Muscle of leg (tissue), 3 donors: ENCODE measurements at regions not wholly inside any gene's neighbourhood (a gene's known extent, or its start where the extent isn't known, plus 50 kb on each side); places are given as distances from the start of the nearest gene placed in this dataset.
"Not testable (repeated sequence)": the region's sequence is repeated elsewhere in the genome, so short reads cannot be mapped to it uniquely, and the experiment has no call there.

Source experiments
- DNase-seq: peaks from one replicate; pipeline ENCODE4 v3.0.0; 2013
- H3K27ac ChIP-seq: one replicate; pipeline ENCODE4 v1.5.1; 2013; ENCODE audit warnings: mild to moderate bottlenecking, low read length, control low read depth
- H3K27me3 ChIP-seq: one replicate; pipeline ENCODE4 v1.6.1; 2013; ENCODE audit warnings: low read length; ENCODE audit not compliant: control insufficient read depth, insufficient read depth
- H3K36me3 ChIP-seq: one replicate; pipeline ENCODE4 v1.6.1; 2013; ENCODE audit warnings: low read length; ENCODE audit not compliant: control insufficient read depth, insufficient read depth
- H3K4me1 ChIP-seq: one replicate; pipeline ENCODE4 v1.6.1; 2013; ENCODE audit warnings: low read length; ENCODE audit not compliant: control insufficient read depth, insufficient read depth
- H3K4me3 ChIP-seq: one replicate; pipeline ENCODE4 v1.5.1; 2013; ENCODE audit warnings: low read length, control low read depth
- H3K9me3 ChIP-seq: replicated peaks from 2 replicates; pipeline ENCODE4 v1.6.1; 2013; ENCODE audit warnings: low read depth, low read length; ENCODE audit not compliant: control insufficient read depth
- WGBS: methylation state at CpG from one replicate; pipeline ENCODE4 v1.1.5; 2013; ENCODE audit warnings: missing lambda C conversion rate; ENCODE audit not compliant: insufficient coverage; 5-methylcytosine and 5-hydroxymethylcytosine counted together

DNA sequence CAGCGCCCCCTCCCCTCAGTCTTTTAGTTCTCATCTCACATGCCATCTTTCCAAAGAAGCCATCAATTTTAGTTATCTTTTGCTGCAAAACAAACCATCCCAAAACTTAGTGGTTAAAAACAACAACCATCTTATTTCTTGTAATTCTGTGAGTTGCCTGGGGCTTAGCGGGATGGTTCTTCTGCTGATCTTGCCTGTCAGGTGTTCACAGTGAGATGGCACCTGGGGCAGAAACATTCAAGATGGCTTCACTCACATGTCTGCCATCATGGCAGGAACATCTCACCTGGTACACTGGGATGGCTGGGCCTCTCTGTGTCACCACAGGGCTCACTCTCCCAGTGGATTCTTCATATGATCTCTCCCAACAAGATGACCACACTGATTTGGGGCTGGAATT is 67.6 kb upstream of the KCNK12 start:
- Histone ChIP-seq H3K27ac (no peak overlapping the region), H3K4me1 (no peaks in the 10 kb centered on the region), H3K4me3 (no peak overlapping the region), H3K36me3 (no peaks in the 10 kb centered on the region), H3K9me3 (no peaks in the 10 kb centered on the region), H3K27me3 (peaks cover 2% of the 10 kb centered on the region)
- 94% methylated on average over 2 of the region's 2 CpGs for WGBS
- DNase-seq, result no peak

DNA sequence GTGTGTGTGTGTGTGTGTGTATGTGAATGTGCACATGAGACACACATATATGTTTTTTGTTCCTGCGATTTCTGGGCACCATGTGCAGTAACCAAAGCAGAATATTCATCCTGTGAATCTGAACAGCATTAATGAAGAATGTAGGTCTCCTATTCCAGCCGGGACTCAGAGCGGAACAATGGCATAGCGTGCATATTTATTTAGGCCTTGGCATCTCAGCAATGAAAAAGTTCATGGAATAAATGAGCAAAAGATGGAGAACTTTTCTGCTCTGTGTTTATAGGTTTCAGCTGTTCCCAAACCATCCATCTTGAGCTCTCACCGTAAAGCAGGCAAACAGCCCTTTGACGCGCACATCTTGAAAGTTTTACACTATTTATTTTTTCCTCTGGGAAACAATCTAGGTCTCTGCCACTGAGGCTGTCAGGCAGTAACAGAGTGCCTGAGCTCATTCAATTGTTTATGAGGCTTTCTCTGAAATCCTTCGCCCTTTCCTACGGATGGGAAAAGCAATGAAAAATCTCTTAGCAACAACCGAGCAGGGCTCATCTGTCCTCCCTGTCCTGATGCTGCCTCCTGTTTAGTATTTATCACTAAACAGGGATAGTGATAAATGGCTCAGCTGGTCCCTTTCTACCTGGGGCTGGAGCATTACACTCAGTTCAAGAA is 65.9 kb upstream of the KCNK12 start:
- H3K9me3 ChIP-seq, result no peaks in the 10 kb centered on the region
- DNase-seq, result peak; percentile 32
- no peak overlapping the region for H3K27ac ChIP-seq
- H3K27me3 ChIP-seq, result peaks cover 2% of the 10 kb centered on the region
- WGBS, result 30% methylated on average over 8 of the region's 10 CpGs
- no peak overlapping the region for H3K4me3 ChIP-seq
- H3K36me3 ChIP-seq, result no peaks in the 10 kb centered on the region
- H3K4me1 ChIP-seq, result no peaks in the 10 kb centered on the region

DNA sequence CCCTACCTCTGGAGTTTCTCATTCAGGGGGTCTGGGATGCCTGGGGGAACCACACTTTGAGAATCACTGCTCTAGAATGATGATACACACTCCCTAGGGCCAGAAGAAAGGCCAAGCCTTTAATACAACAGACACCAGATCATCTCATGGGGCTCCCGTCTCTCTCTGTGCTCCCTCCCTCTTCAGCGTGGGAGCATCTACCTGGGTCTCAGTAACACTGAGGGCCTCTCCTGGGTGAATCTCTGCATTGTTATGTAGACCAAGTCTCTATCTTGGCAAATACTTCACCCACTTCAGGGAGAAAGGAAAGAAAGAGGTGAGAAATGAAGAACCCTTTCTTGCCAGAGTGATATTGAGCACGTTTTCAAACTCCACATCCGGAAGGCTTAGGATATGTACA is 65.4 kb upstream of the KCNK12 start:
- Histone ChIP-seq H3K9me3 (no peaks in the 10 kb centered on the region), H3K4me1 (no peaks in the 10 kb centered on the region), H3K36me3 (no peaks in the 10 kb centered on the region), H3K4me3 (no peak overlapping the region), H3K27ac (no peak overlapping the region), H3K27me3 (peaks cover 2% of the 10 kb centered on the region)
- no CpG with 5 or more reads among the region's 4 CpGs for WGBS
- no peak for DNase-seq

DNA sequence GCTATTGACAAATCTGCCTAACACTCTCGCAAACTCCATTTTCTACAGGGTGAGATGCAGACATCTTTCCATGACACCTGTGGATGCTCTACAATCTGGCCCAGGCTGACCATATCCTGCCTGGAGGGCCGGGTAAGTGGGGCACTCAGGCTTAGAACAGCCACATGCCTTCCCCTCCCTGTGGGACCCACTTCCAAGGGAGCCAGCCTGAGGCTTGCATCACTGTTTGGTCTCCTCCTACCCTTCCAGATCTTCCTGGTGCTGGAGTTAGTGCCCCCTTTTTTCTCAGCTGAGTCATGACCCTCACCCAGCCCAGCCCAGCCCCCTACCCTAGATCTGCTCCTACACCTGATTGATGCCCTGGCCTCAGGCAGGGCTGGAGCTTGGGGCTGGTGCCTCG is 62.0 kb upstream of the KCNK12 start:
- H3K4me1 ChIP-seq, result no peaks in the 10 kb centered on the region
- no peak for DNase-seq
- WGBS, result 42% methylated on average over 2 of the region's 3 CpGs
- no peaks in the 10 kb centered on the region for H3K9me3 ChIP-seq
- H3K36me3 ChIP-seq, result no peaks in the 10 kb centered on the region
- H3K27me3 ChIP-seq, result peaks cover under 1% of the 10 kb centered on the region
- H3K27ac ChIP-seq, result no peak overlapping the region
- no peak overlapping the region for H3K4me3 ChIP-seq

DNA sequence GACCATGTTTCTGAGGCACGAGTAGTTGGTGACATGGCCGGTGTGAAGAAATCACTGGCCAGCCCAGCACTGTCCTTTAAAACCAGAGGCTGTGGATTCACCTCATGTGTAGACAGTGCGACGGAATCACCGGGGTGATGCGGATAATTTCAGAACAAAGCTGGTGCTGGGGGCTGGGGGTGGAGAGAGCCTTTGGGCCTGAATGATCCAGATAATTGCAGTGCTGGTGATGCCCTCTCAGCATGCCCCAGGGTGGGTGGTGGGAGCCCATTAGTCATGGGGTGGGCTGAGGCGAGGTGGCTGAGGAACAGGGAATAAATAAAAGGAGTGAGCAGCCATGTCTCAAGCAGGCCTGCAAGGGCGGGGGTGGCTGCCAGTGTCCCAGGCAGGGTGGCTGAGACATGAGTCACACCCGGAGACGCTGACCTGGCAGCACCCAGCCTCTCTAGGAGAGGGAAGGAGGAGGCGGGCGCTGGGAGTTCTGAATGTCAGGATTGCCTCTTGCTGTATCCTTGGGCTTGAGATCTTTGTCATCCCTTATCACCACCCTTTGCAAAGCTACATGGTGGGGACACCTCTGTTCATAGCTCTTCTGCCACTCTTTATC is 61.1 kb upstream of the KCNK12 start:
- Histone ChIP-seq H3K27me3 (no peaks in the 10 kb centered on the region), H3K27ac (no peak overlapping the region), H3K4me3 (no peak overlapping the region), H3K4me1 (no peaks in the 10 kb centered on the region), H3K9me3 (no peaks in the 10 kb centered on the region), H3K36me3 (no peaks in the 10 kb centered on the region)
- 95% methylated on average over 8 of the region's 12 CpGs for WGBS
- DNase-seq, result no peak

DNA sequence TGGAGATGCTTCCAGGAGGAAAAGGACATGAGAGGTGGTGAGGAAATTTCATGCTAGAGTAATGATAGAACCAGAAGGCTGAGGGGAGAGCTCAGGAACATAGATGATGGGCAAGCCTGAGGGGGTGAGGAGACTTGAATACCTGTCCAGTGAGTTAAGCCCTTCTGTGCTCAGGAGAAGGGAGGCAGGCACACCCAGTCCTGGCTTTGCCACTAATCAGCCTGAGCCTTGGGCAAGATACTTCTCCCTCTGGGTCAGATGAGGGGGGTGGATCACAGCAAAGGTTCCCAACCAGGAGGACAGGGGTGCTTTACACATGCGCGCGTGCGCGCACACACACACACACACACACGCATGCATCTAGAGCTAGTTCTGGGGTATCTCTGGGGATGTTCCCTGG is 60.5 kb upstream of the KCNK12 start:
- Histone ChIP-seq H3K9me3 (no peaks in the 10 kb centered on the region), H3K27ac (no peak overlapping the region), H3K4me1 (no peaks in the 10 kb centered on the region), H3K27me3 (no peaks in the 10 kb centered on the region), H3K36me3 (no peaks in the 10 kb centered on the region), H3K4me3 (no peak overlapping the region)
- WGBS, result no CpG with 5 or more reads among the region's 6 CpGs
- no peak for DNase-seq

DNA sequence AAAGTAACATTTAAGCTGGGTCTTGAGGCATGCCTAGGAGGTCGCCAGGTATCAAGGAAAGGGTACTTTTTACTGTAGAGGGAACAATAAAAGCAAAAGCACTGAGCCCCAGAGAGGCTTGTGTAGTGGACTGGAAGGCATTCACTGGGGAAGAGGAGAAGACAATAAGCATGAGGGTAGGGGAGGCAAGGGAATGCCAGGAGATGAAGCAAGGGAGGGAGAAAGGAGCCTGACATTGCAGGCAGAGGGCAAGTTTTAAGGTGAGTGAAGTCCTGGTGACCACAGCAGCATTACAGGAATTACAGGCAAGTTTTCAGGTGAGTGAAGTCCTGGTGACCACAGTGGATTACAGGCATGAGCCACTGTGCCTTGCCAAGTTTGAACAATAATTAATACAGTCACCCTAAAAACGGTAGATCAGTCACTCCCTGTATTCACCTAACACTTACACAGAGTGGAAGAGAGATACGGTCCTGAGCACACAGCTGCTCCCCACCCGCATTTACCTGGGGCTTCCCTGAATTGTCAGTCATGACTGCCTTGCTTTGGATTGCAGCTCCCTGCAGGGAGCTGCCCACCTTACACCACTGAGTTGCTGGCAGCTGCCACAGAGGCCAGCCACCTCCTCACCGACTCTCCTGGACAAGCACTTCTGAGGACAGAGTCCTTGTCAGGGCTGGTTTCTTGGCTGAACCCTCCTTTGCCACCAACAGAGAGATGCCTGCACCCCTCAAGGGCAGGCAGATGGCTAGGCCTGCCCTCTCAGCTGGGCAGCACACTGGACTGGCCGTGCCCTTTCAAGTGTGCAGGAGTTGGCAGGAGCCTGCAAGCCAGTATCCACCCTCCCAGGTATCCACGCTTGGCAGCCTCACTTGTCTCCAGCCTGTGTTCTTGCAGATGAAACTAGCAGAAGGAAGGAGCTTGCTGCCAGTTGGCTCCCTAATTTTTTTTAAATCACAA is 59.0 kb upstream of the KCNK12 start:
- H3K9me3 ChIP-seq, result no peaks in the 10 kb centered on the region
- no peaks in the 10 kb centered on the region for H3K4me1 ChIP-seq
- no peaks in the 10 kb centered on the region for H3K36me3 ChIP-seq
- DNase-seq, result no peak
- H3K27me3 ChIP-seq, result no peaks in the 10 kb centered on the region
- H3K4me3 ChIP-seq, result no peak overlapping the region
- 62% methylated on average over 6 of the region's 7 CpGs for WGBS
- no peak overlapping the region for H3K27ac ChIP-seq

DNA sequence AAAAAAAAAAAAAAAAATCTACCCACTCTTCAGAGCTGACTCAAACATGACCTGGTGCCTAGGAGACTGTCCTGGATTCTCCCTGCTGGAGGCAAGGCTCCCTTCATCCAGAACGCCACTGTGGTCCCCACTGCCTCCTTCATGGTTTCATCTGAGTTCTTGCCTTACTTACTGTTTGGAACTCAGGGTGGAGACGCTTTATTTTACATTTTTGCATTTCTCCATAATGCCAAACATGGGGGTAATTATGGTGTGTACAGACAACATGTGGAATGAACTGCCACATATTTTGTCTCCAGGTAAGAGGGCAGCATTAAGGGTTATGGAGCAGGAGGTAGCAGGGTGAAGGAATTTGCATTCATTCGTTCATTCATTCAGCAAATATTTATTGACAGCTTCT is 58.1 kb upstream of the KCNK12 start:
- Histone ChIP-seq H3K27me3 (no peaks in the 10 kb centered on the region), H3K4me3 (no peak overlapping the region), H3K27ac (no peak overlapping the region), H3K4me1 (no peaks in the 10 kb centered on the region), H3K9me3 (no peaks in the 10 kb centered on the region), H3K36me3 (no peaks in the 10 kb centered on the region)
- DNase-seq, result no peak
- 86% methylated on average over 1 of the region's 3 CpGs for WGBS

DNA sequence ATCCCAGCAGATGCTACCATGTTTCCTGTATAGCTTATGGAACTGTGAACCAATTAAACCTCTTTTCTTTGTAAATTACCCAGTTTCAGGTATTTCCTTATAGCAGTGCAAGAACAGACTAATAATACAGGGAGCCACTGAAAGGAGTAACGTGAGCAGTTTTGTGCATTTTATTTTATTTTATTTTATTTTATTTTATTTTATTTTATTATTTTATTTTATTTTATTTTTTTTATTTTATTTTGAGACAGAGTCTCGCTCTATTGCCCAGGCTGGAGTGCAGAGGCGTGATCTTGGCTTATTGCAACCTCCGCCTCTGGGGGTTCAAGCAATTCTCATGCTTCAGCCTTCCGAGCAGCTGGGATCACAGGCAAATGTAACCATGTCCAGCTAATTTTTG is 55.9 kb upstream of the KCNK12 start:
- Histone ChIP-seq H3K4me3 (no peak overlapping the region), H3K4me1 (no peaks in the 10 kb centered on the region), H3K27ac (no peak overlapping the region), H3K36me3 (no peaks in the 10 kb centered on the region), H3K27me3 (no peaks in the 10 kb centered on the region), H3K9me3 (no peaks in the 10 kb centered on the region)
- no peak for DNase-seq
- 88% methylated on average over 4 of the region's 5 CpGs for WGBS

DNA sequence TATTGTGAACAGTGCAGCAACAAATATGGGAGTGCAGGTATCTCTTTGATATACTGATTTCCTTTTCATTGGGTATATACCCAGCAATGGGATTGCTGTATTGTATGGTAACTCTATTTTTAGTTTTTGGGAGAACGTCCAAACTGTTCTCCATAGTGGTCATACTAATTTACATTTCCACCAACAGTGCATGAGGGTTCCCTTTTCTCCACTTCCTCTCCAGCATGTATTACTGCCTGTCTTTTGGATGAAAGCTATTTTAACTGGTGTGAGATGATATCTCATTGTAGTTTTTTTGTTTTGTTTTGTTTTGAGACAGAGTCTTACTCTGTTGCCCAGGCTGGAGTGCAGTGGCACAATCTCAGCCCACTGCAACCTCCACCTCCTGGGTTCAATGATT is 52.4 kb upstream of the KCNK12 start:
- H3K4me3 ChIP-seq, H3K27me3 ChIP-seq, H3K27ac ChIP-seq, H3K36me3 ChIP-seq, H3K4me1 ChIP-seq, DNase-seq, H3K9me3 ChIP-seq: not testable (repeated sequence)
- WGBS, result no CpG with 5 or more reads among the region's 1 CpG
